Smooth muscle cell (in vitro differentiated cells): ENCODE measurements at regions not wholly inside any gene's neighbourhood (a gene's known extent, or its start where the extent isn't known, plus 50 kb on each side); places are given as distances from the start of the nearest gene placed in this dataset.

Experiments
- DNase-seq: peaks from one replicate; lab custom pipeline; 2025; ENCODE audit not compliant: unreplicated experiment; lab: John Stamatoyannopoulos, UW
- H2AFZ ChIP-seq: fragments of 200-600 bp; sonication (generic); 2 replicates; pipeline ENCODE4 v1.6.0; 2016; ENCODE audit warnings: antibody characterized with exemption, low read depth, mild to moderate bottlenecking
- H3F3A ChIP-seq: fragments of 200-600 bp; sonication (generic); 2 replicates; pipeline ENCODE4 v1.6.0; 2017; ENCODE audit warnings: antibody characterized with exemption, low read depth
- H3K27ac ChIP-seq: fragments of 200-600 bp; sonication (generic); 2 replicates; pipeline ENCODE4 v1.5.1; 2016; ENCODE audit warnings: low read depth, mild to moderate bottlenecking
- H3K27me3 ChIP-seq: fragments of 200-600 bp; sonication (generic); 2 replicates; pipeline ENCODE4 v1.6.1; 2016; ENCODE audit warnings: low read depth, mild to moderate bottlenecking
- H3K36me3 ChIP-seq: fragments of 200-600 bp; sonication (generic); 2 replicates; pipeline ENCODE4 v1.5.1; 2016; ENCODE audit warnings: low read depth
- H3K4me1 ChIP-seq: fragments of 200-600 bp; sonication (generic); 2 replicates; pipeline ENCODE4 v1.5.1; 2016; ENCODE audit warnings: low read depth
- H3K4me2 ChIP-seq: fragments of 200-600 bp; sonication (generic); 2 replicates; pipeline ENCODE4 v1.6.0; 2016; ENCODE audit warnings: mild to moderate bottlenecking
- H3K4me3 ChIP-seq: fragments of 200-600 bp; sonication (generic); 2 replicates; pipeline ENCODE4 v1.5.1; 2016; ENCODE audit warnings: mild to moderate bottlenecking
- H3K79me2 ChIP-seq: fragments of 200-600 bp; sonication (generic); 2 replicates; pipeline ENCODE4 v1.6.0; 2016; ENCODE audit warnings: low read depth, mild to moderate bottlenecking
- H3K9ac ChIP-seq: fragments of 200-600 bp; sonication (generic); 2 replicates; pipeline ENCODE4 v1.6.0; 2016; ENCODE audit warnings: low read depth
- H3K9me3 ChIP-seq: fragments of 200-600 bp; sonication (generic); replicated peaks from 2 replicates; pipeline ENCODE4 v1.5.1; 2016; ENCODE audit warnings: low read depth
- H4K20me1 ChIP-seq: fragments of 200-600 bp; sonication (generic); 2 replicates; pipeline ENCODE4 v1.6.0; 2016; ENCODE audit warnings: low read depth
- CTCF ChIP-seq: fragments of 200-600 bp; sonication (generic); IDR thresholded peaks from 2 replicates; pipeline ENCODE4 v1.5.1; 2017; ENCODE audit warnings: borderline replicate concordance, mild to moderate bottlenecking, antibody characterized with exemption; ENCODE audit not compliant: insufficient read depth, poor library complexity, severe bottlenecking
- WGBS: methylation state at CpG from one replicate; pipeline ENCODE4 v1.1.7; 2016; ENCODE audit warnings: low lambda C conversion rate; 5-methylcytosine and 5-hydroxymethylcytosine counted together

DNA sequence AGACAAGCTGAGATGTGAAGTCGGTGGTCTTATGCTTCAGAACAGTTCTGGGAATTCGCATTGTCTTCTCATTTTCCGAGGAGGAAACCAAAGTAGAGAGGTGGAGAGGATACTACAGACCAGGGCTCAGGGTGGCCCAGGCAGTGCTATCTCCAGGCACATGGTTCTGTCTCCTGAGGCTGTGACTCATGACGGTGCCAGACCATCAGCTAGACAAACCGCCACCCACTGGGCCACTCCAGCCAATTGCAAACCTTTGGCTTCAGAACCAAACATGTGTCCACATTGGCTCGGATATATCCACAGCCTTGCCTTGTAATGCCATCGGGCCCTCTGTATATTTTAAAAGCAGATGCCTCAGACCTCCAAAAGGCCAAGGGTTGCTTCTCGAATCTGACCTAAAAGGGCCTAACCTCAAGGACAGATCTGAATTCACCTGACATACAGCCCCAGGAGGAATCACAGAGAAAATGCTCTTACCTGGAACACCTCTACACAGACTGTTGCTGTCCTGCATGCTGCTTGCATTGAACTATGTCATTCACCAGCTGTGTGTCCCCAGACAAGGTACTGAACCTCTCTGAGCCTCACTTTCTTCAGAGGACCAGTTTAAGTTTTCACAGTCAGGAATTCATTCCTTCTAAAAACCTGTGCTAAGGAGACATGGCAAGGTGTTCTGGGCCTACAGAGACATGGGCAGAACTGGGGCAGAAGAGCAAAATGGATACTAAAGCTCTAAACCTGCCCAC lies 224.9 kb upstream of the JUN start:
- Histone ChIP-seq H3K27me3 (no peaks in the 10 kb centered on the region), H3K27ac (peak overlapping the region; percentile 67), H2AFZ (peak overlapping the region; percentile 26), H3K4me2 (peak overlapping the region; percentile 55), H3K79me2 (no peaks in the 10 kb centered on the region), H3K9ac (no peak overlapping the region), H3K4me1 (no peaks in the 10 kb centered on the region), H3K4me3 (no peak overlapping the region), H3K36me3 (no peaks in the 10 kb centered on the region), H4K20me1 (no peaks in the 10 kb centered on the region), H3K9me3 (no peaks in the 10 kb centered on the region), H3F3A (peaks cover 3% of the 10 kb centered on the region)
- TF ChIP-seq CTCF = no peak
- 68% methylated on average over 8 of the region's 8 CpGs for WGBS
- no peak for DNase-seq

DNA sequence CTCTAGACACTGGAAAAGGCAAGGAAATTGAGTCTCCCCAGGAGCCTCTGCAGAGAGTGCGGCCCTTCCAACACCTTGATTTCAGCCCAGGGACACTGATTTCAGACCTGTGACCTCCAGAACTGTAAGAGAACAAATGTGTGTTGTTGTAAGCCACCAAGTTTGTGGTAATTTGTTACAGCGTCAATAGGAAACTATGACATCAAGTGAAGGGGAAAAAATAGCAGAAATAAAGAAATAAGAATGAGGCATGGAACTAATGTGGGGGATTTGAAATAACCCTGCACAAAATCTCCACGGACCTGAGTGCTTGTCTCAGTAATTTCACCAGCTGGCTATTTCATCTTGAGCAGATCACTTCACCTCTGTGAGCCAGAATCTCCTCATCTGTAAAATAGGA lies 227.8 kb upstream of the JUN start:
- H3K36me3 ChIP-seq = no peaks in the 10 kb centered on the region
- H3K9ac ChIP-seq = no peak overlapping the region
- no peaks in the 10 kb centered on the region for H3K79me2 ChIP-seq
- no peak overlapping the region for H2AFZ ChIP-seq
- H3K27ac ChIP-seq = no peak overlapping the region
- H3K27me3 ChIP-seq = no peaks in the 10 kb centered on the region
- peaks cover 8% of the 10 kb centered on the region for H3K4me1 ChIP-seq
- H3K4me3 ChIP-seq = no peak overlapping the region
- TF ChIP-seq CTCF = no peak
- H3F3A ChIP-seq = peaks cover 6% of the 10 kb centered on the region
- no peak for DNase-seq
- WGBS = 99% methylated on average over 3 of the region's 3 CpGs
- H4K20me1 ChIP-seq = no peaks in the 10 kb centered on the region
- no peak overlapping the region for H3K4me2 ChIP-seq
- no peaks in the 10 kb centered on the region for H3K9me3 ChIP-seq

DNA sequence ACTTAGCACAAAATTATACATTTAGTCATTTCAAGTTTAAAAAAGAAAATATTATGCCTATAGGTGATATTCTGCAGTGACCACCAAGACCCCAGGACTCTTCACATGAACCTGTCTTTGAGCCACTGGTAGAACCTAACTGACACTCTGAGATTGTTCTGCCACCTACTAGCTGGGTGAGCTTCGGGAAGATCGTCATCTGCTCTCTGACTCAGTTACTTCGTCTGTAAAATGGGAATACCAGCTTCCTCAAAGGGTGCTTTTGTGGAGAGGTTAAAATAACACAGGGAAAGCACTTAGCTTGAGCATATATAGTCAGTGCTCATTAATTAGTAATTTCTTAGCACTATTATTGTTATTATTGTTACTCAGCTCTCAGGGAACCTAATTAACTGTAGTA lies 228.5 kb upstream of the JUN start:
- no peak for TF ChIP-seq CTCF
- Histone ChIP-seq H3K27ac (no peak overlapping the region), H3K9me3 (no peaks in the 10 kb centered on the region)

More for the DNA sequence above, 228.5 kb upstream of the JUN start:
- WGBS = 95% methylated on average over 3 of the region's 3 CpGs
- no peak overlapping the region for H3K4me3 ChIP-seq
- H3K79me2 ChIP-seq = no peaks in the 10 kb centered on the region
- H3F3A ChIP-seq = peaks cover 6% of the 10 kb centered on the region
- H3K9ac ChIP-seq = no peak overlapping the region
- H3K4me1 ChIP-seq = peaks cover 8% of the 10 kb centered on the region
- H3K36me3 ChIP-seq = no peaks in the 10 kb centered on the region
- no peak for DNase-seq
- H4K20me1 ChIP-seq = no peaks in the 10 kb centered on the region
- no peaks in the 10 kb centered on the region for H3K27me3 ChIP-seq
- no peak overlapping the region for H3K4me2 ChIP-seq
- H2AFZ ChIP-seq = no peak overlapping the region
